HCT116 (cell line): ENCODE measurements at regions not wholly inside any gene's neighbourhood (a gene's known extent, or its start where the extent isn't known, plus 50 kb on each side); places are given as distances from the start of the nearest gene placed in this dataset.

Source experiments
- EZH2phosphoT487 ChIP-seq: fragments of 200-600 bp; IDR thresholded peaks from 2 replicates; pipeline ENCODE4 v1.6.1; 2018; ENCODE audit warnings: antibody characterized with exemption, borderline replicate concordance
- POLR2A ChIP-seq: IDR thresholded peaks from 2 replicates; pipeline ENCODE4 v1.7.0; 2011; ENCODE audit warnings: borderline replicate concordance; ENCODE audit not compliant: insufficient read depth, insufficient read length; ENCODE audit errors: extremely low read depth
- POLR2AphosphoS5 ChIP-seq: IDR thresholded peaks from 2 replicates; pipeline ENCODE4 v1.6.1; 2011; ENCODE audit warnings: mild to moderate bottlenecking, low read depth, low read length, moderate library complexity
- SP1 ChIP-seq: IDR thresholded peaks from 2 replicates; pipeline ENCODE4 v1.6.1; 2012; ENCODE audit warnings: low read depth
- SRF ChIP-seq: IDR thresholded peaks from 2 replicates; pipeline ENCODE4 v1.6.1; 2012; ENCODE audit warnings: low read depth
- TCF7L2 ChIP-seq: IDR thresholded peaks from 2 replicates; pipeline ENCODE4 v1.7.0; 2011; ENCODE audit warnings: borderline replicate concordance, inconsistent platforms; ENCODE audit not compliant: insufficient read depth, insufficient read length; ENCODE audit errors: extremely low read depth
- YY1 ChIP-seq: IDR thresholded peaks from 2 replicates; pipeline ENCODE4 v1.6.1; 2011; ENCODE audit warnings: low read length, low read depth, moderate library complexity, mild to moderate bottlenecking; ENCODE audit not compliant: insufficient replicate concordance; ENCODE audit errors: extremely low read depth
- ZFX ChIP-seq: fragments of 450-650 bp; IDR thresholded peaks from 2 replicates; pipeline ENCODE4 v1.6.1; 2017
- TF ChIP-seq, protein P1 (sequence below), 3 experiments: fragments of 200-600 bp in 1 of 3; sonication (generic) in 1 of 3; IDR thresholded peaks in 2 of 3; conservative IDR thresholded peaks in 1 of 3; 2 replicates each; pipeline ENCODE4 v1.5.1; 2012 to 2017; ENCODE audit warnings: low read depth in 2 of 3, low read length in 2 of 3, antibody characterized with exemption in 1 of 3, borderline replicate concordance in 1 of 3, control low read depth in 1 of 3, mild to moderate bottlenecking in 1 of 3, mixed read lengths in 1 of 3, mixed run types in 1 of 3, moderate library complexity in 1 of 3; ENCODE audit not compliant: insufficient read depth in 1 of 3
- TF ChIP-seq, protein P2 (sequence below): IDR thresholded peaks from 2 replicates; pipeline ENCODE4 v1.6.1; 2012; ENCODE audit warnings: low read depth
- TF ChIP-seq, protein P3 (sequence below): IDR thresholded peaks from 2 replicates; pipeline ENCODE4 v1.6.1; 2011; ENCODE audit warnings: mild to moderate bottlenecking, low read length, moderate library complexity; ENCODE audit not compliant: insufficient replicate concordance; ENCODE audit errors: extremely low read depth
- TF ChIP-seq, protein P4 (sequence below): IDR thresholded peaks from 2 replicates; pipeline ENCODE4 v1.6.1; 2012

DNA sequence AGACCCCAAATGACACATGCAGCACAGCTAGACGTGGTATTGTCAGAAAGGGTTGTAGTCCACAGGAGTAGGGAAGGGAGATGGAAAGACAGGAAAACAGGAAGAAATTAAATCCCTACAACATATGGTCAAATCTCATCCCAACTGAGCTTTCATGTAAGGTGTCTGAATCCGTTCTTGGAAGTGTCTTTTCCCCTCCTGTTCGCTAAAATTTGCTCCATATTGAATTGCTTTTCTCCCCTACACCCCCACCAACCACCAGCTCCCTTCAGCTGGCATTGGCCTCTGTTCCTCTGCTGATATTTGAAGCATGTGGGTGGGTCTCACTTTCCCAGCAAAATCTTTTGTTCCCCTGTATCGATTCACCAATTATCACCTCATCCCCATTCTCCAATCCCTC is 376.2 kb upstream of the WWC1 start:
- TF ChIP-seq, protein P1, sequence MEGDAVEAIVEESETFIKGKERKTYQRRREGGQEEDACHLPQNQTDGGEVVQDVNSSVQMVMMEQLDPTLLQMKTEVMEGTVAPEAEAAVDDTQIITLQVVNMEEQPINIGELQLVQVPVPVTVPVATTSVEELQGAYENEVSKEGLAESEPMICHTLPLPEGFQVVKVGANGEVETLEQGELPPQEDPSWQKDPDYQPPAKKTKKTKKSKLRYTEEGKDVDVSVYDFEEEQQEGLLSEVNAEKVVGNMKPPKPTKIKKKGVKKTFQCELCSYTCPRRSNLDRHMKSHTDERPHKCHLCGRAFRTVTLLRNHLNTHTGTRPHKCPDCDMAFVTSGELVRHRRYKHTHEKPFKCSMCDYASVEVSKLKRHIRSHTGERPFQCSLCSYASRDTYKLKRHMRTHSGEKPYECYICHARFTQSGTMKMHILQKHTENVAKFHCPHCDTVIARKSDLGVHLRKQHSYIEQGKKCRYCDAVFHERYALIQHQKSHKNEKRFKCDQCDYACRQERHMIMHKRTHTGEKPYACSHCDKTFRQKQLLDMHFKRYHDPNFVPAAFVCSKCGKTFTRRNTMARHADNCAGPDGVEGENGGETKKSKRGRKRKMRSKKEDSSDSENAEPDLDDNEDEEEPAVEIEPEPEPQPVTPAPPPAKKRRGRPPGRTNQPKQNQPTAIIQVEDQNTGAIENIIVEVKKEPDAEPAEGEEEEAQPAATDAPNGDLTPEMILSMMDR (IDR thresholded peaks at IDR 0.05 in 2 of 3, conservative IDR thresholded peaks at IDR 0.05 in 1 of 3; ENCODE audit: borderline replicate concordance in 1 of 3, insufficient read depth in 1 of 3, low read depth in 2 of 3, low read length in 2 of 3): no peak
- TF ChIP-seq, protein P2, sequence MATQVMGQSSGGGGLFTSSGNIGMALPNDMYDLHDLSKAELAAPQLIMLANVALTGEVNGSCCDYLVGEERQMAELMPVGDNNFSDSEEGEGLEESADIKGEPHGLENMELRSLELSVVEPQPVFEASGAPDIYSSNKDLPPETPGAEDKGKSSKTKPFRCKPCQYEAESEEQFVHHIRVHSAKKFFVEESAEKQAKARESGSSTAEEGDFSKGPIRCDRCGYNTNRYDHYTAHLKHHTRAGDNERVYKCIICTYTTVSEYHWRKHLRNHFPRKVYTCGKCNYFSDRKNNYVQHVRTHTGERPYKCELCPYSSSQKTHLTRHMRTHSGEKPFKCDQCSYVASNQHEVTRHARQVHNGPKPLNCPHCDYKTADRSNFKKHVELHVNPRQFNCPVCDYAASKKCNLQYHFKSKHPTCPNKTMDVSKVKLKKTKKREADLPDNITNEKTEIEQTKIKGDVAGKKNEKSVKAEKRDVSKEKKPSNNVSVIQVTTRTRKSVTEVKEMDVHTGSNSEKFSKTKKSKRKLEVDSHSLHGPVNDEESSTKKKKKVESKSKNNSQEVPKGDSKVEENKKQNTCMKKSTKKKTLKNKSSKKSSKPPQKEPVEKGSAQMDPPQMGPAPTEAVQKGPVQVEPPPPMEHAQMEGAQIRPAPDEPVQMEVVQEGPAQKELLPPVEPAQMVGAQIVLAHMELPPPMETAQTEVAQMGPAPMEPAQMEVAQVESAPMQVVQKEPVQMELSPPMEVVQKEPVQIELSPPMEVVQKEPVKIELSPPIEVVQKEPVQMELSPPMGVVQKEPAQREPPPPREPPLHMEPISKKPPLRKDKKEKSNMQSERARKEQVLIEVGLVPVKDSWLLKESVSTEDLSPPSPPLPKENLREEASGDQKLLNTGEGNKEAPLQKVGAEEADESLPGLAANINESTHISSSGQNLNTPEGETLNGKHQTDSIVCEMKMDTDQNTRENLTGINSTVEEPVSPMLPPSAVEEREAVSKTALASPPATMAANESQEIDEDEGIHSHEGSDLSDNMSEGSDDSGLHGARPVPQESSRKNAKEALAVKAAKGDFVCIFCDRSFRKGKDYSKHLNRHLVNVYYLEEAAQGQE: no peak
- TF ChIP-seq SP1 (no peak), ZFX (no peak), POLR2A (no peak), POLR2AphosphoS5 (no peak), TCF7L2 (no peak), YY1 (no peak), EZH2phosphoT487 (no peak), SRF (no peak)
- TF ChIP-seq, protein P3, sequence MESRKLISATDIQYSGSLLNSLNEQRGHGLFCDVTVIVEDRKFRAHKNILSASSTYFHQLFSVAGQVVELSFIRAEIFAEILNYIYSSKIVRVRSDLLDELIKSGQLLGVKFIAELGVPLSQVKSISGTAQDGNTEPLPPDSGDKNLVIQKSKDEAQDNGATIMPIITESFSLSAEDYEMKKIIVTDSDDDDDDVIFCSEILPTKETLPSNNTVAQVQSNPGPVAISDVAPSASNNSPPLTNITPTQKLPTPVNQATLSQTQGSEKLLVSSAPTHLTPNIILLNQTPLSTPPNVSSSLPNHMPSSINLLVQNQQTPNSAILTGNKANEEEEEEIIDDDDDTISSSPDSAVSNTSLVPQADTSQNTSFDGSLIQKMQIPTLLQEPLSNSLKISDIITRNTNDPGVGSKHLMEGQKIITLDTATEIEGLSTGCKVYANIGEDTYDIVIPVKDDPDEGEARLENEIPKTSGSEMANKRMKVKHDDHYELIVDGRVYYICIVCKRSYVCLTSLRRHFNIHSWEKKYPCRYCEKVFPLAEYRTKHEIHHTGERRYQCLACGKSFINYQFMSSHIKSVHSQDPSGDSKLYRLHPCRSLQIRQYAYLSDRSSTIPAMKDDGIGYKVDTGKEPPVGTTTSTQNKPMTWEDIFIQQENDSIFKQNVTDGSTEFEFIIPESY: no peak
- TF ChIP-seq, protein P4, sequence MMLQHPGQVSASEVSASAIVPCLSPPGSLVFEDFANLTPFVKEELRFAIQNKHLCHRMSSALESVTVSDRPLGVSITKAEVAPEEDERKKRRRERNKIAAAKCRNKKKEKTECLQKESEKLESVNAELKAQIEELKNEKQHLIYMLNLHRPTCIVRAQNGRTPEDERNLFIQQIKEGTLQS: no peak
